Amniotic epithelial cell (primary cell): ENCODE measurements at regions not wholly inside any gene's neighbourhood (a gene's known extent, or its start where the extent isn't known, plus 50 kb on each side); places are given as distances from the start of the nearest gene placed in this dataset.

Source experiments
- DNase-seq: peaks from one replicate; pipeline ENCODE4 v3.0.0-alpha.2; 2010; ENCODE audit warnings: low read depth

DNA sequence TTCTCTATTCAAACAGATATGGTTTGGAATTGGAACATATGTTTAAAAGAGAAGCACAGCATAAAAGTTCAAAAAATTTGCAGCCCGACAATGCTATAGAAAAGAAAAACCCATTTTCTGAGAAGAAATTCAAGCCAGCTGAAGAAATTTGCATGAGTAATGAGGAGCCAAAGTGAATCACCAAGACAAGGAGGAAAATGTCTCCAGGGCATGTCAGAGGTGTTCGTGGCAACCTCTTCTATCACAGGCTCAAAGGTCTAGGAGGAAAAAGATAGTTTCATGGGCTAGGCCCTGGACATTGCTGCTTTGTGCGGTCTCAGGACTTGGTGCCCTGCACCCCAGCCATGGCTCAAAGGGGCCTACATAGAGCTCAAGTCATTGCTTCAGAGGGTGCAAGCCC is 134.8 kb upstream of the ADAMTS16 start:
- DNase-seq = no peak

DNA sequence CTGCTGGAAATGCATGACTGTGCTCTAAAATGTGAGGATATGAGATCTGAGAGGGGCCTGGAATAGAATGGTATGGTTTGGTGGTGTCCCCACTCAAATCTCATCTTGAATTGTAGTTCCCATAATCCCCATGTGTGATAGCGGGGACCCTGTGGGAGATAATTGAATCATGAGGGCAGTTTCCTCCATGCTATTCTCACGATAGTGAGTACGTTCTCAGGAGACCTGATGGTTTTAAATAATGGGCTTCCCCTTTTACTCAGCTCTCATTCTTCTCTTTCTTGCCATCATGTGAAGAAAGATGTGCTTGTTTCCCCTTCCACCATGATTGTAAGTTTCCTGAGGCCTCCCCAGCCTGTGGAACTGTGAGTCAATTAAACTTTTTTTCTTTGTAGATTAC is 133.6 kb upstream of the ADAMTS16 start:
- DNase-seq = no peak

DNA sequence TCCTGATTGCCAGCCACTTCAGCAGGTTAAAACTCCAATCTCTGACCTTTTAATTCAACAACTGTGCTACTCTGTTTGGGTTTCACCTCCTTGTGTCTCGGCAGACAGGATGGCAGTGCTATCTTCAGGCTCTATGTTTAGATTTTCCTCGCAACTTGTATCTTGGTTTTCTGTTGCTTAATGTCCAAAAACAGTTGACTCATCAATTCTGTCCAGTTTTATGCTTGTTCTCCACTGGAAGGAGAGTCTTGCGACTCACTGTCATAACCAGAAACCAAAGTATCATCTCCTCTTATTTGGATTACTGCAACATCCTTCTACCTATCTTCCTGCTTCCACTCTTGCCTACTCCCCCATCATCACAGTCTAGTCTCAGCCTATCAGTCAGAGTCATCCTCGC is 130.9 kb upstream of the ADAMTS16 start:
- DNase-seq = no peak

DNA sequence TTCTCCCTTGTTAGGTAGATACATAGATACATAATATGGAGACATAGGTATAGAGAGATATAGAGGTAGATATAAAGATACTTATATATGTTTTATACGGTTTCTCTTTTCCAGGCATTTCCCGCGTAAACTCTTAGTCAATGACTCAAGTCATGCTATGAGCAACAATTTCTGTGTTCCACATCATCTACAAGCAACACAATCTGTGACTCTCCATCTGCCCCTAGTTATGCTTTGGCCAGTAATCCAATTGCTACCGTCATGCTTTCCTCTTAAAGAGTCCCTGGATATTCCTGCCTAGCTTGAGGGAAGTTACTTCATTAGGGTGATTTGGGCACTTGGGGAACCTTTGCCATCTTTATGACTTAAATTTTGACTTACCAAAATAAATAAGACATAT is 129.0 kb upstream of the ADAMTS16 start:
- no peak for DNase-seq

DNA sequence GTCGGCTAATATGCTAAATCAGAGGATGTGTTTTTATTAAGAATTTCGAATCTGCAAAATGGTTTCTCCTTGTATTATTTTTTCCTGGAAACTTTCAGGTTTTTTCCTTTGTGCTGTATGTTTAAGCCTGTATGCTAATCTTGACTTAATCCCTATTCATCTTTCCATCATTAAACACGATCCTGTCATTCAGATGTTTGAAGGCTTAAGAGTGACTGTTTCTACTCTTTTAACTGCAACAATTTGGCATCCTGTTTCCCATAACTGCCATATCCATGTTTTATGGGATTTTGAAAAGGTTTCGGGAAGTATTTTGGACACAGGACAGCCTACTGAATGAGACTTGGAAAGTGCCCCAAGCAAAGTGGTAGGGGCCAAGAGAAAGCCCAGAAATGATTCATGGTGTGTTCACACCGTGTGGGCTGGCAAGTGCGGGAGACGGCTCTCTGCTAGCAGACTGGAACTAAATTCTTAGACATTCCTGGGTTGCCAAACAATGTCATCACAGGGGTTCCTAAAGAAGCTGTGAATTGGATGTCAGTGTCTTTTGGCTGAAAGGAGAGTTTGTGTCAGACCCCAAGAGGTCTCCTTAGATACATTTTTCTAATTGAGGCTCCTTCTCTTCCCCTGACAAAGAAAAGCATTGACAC is 125.4 kb upstream of the ADAMTS16 start:
- DNase-seq = no peak

DNA sequence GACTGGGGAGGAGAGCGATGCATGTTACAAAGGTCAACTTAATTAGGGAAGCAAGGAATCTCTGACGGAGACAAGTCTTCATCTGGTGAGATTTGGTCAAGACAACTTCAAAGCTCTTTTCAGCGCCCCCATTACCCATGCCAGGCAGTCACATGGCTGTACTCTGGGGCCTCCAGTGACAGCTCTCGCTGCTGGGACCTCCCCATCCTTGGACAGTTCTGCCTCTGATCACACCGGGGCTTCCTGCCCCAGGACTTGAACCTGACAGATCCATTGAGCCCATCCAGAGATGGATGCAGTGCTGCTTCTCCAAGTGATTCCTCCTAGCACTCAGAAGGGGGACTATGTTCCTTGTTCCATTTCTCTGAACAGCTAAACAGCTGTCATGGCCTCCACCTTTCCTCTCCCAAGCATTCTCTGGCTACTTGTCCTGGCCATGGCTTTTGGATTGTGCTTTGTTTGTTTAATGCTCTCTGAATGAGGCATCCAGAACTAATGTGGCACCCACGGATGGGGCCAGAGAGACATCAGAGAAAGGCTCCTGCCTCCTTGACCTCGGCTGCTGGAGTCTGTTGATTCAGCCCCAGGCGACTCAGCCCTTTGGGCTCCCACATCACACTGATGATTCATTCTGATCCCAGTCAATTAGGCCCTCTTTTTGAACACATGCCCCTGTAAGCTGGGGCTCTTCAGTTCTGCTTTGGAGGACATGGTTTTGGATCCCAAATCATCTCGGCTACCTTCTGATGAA is 122.1 kb upstream of the ADAMTS16 start:
- DNase-seq = no peak

DNA sequence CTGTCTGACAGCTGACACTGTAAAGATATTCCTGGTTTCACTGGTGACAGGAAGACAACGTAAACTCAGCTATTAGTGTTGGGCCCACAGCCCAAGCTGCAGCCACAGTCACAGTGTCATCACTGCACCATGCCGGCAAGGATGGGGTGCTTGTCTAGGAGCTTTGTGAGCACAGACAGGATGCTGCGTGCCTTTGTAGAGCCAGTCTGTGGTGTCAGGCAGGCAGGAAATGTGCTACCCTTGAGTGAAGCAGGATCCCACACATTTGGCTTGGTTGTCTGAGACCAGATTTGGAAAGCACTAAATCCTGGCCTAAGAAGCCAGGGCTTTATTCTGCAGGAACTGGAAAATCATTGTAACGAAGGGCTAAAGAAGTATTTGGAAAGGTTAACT is 121.6 kb upstream of the ADAMTS16 start:
- DNase-seq = no peak

DNA sequence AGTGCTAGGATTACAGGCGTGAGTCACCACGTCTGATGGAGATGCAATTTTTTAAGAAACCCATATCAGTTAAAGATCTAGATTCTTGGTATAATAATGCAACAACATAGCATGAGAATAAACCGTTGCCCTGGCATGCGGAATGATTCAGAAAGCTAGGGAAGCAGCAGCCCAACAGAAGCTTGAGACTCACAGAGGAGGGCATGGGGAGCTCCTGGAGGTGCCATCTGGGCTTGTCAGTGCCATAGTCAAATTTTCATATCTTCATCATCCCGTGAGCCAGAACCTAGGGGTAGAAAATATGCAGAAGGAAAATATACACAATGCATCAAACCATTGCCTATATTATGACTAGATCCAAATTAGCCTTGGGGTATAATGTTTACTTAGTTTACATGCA is 118.7 kb upstream of the ADAMTS16 start:
- no peak for DNase-seq

DNA sequence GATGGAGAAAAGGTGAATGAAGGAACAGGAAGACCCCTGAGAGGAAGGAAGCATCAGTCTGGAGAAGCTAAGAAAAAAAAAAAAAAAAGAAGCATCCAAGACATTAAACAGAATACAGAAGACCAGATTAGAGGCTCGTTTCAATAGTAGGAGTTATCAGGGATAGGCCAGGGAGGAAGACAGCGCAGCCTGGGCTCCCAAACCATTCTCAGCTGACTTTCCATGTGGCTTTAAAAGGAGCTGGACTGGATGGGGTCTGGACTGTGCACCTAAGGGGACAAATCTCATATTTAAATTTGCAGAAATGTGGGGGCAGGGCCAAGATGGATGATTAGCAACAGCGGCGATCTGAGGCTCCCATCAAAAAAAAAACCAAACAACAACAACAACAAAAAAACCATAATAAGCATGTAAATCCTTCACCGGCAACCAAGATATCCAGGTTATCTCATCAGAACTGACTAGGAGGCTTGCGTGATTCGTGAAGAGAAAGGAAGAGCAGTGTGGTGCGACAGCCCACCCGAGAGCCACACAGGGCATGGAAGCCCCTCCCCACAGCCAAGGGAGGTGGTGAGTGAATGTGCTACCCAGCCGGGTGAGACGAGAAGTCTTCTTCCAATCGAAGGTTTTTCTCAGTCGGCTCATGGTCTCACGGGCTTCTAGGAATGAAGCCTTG is 114.9 kb upstream of the ADAMTS16 start:
- no peak for DNase-seq

DNA sequence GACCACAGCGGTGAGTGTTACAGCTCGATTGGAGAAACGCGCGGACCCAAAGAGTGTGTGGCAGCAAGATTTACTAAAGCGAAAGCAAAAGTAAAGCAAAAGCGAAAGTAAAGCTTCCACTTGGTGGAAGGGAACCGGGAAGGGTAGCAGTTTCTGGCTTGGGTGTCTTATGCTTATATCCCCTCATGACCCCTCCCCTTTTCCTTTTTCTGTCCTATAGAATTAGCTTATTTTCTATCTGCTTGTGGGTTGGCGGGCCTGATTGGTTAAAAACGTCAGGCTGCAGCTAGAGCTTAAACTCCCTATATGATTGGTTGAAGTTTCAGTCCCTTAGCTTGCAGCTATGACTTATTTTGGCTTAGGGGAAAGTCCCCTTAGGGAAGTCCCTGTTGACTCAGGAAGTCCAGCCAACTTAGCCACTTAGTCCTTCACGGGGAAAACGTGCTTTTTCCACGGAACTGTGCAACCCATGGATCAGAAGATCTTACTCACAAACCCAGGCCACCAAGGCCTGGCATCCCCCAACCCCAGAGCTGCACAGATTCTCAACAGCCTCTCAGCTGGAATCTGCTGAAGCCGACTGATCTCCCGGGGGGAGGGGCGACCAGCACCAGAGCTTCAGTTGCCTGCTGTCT is 114.2 kb upstream of the ADAMTS16 start:
- no peak for DNase-seq

DNA sequence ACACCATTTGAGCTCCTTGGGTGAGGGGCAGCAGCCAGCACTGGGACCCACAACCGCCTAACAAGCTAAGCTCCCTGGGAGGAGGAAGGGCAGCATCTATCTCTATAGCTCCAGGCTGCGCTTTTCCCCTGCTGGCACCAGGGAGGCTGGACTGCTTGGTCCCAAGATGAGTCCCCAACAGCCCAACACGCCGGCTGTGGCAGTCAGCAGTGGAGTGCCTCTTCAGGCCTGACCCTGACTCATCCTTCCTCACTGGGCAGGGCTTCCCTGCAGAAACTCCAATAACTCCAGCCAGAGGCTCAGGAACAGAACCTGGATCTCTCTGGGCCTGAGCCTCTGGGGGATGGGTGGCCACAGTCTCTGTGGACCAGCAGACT is 113.7 kb upstream of the ADAMTS16 start:
- DNase-seq = no peak

DNA sequence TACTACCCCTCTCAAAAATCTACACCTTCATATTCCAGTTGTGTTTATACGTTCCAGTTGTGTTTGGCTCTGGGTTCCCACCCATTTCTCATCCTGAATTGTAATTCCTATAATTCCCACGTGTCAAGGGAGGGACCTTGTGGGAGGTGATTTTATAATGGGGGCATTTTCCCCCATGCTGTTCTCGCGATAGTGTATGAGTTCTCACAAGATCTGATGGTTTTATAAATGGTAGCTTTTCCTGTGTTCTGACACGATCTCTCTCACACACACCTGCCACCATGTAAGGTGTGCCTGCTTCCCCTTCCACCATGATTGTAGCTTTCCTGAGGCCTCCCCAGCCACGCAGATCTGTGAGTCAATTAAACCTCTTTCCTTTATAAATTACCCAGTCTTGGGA is 108.5 kb upstream of the ADAMTS16 start:
- DNase-seq = no peak

DNA sequence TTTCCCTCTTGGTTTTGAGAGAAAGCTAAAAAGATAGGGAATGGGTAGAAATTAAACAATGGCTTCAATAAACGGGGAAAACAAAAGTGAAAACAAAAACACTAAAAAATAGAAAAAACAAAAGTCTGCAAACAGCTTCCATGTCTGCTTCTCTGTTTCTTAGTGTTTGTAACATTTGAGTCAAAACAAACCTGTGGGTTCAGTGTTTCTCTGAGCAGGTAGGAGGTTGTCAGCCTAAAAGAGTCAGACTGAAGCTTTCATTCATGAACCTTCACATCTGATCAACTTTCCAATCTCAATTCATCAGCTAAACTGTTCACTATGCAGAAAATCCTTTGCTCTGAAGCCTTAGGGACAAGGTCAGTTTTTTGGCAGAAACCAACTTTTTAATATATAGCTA is 102.5 kb upstream of the ADAMTS16 start:
- DNase-seq = no peak

DNA sequence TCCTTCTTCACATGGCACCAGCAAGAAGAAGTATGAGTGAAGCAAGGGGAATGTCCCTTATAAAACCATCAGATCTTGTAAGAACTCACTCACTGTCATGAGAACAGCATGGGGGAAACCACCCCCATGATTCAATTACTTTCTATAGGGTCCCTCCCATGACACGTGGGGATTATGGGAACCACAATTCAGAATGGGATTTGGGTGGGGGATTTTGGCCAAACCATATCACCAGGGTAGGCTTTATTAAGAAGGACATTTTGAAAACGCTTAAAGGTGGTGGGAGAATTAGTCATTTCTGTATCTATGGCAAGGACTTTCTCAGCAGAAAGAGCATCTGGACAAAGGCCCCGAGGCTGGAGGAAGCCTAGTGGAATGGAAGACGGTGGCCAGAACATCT is 100.2 kb upstream of the ADAMTS16 start:
- DNase-seq = no peak

DNA sequence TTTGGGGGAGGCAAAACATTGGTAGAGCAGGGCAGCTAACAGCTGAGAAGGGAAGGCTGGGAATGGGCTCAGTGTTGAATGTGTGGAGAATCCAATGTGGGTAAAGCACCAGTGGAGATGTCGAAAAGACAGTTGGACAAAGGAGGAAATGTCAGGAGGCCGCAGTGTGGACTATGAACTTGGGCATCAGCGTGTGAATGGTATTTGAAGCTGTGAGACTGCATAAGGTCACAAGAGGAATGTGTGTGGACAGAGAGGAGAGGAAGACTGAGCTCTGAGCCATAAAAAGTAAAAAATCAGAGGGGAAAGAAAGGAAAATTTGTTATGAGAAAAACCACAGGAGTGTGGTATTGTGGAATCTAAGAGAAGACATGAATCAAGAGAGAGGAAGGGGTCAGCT is 99.4 kb upstream of the ADAMTS16 start:
- DNase-seq = no peak

DNA sequence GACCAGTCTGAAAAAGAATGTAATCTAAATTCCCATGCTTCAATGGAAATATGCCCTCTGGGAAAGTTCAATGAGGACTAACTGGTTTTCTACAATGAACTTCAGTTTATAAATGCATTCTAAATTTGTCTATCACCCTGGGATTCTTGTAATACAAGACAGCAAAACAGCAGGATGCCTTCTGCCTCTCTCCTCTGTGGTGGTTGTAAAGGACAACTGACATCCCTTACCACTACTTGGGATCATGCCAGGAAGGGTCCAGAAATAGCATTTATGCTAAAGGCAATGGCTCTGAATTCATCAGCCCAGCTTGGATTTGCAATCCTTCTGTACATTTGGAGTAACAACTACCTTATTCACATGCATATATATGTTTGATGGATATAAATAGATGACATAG is 97.3 kb upstream of the ADAMTS16 start:
- no peak for DNase-seq

DNA sequence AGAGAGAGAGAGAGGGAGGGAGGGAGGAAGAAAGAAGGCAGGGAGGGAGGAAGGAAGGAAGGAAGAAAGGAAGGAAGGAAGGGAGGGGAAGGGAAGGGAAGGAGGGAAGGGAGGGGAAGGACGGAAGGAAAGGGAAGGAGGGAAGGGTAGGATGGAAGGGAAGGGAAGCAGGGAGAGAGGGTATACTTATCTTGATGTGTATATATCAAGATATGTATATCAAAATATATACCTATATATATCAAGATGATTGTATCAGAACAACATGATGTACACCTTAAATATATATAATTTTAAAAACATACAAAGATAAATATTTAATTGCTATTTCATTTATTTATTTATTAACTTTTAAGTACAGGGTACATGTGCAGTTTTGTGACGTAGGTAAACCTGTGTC is 96.8 kb upstream of the ADAMTS16 start:
- DNase-seq = no peak

DNA sequence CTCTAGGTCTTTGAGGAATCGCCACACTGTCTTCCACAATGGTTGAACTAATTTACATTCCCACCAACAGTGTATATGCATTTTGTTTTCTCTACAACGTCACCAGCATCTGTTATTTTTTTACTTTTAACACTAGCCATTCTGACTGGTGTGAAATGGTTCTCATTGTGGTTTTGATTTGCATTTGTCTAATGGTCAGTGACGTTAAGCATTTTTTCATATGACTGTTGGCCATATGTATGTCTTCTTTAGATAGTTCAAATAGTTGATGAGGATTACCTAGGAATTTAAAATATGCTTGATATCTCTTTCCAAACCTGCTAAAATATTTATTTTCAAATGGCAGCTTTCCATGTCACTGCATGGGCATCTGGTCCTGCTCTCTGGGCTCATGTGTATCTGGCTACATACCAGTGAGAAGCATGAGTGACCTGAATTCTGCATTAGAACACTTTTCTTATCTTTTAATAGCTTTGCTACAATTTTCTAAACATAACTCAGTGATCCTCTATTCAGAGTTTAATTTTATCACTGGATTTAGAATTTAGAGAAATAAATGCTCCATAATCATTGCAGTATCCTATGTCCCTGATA is 95.8 kb upstream of the ADAMTS16 start:
- DNase-seq = no peak

DNA sequence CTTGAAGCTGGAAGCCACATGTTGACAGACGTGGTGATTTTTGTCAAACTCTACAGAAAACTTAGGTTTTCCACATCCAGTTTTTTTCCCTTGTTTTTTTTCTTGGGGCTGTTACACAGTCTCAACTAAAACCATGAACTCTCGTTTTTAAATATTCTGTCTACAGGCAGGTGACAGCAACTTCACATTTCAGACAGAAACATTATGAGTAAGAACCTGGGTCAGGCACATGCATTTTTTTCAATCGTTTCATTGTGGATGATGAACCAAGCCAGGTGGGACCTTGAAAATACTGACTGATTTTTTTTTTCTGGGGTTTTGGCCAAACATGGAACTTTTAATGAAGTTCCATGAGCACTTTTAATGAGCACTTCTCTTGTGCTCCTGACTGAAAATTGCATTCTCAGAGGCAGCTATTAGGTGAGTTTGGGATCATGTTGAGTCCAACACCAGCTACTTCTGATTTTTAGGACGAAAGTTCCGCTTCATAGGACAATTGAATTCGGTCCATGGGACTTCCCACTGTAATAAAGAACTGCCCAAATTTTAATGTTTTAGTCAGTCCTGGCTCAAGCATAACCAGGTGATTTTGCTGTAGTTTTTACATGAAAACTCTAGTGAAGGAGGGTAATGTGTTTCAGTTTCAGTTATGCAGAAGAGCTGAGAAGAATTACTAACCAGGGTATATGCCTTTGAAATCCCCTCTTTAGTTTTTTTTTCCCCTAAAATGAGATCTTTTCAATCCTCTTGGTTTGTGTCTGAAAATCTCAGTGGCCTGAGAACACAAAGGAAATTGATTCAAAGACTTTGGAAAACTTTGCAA is 93.2 kb upstream of the ADAMTS16 start:
- DNase-seq = no peak

DNA sequence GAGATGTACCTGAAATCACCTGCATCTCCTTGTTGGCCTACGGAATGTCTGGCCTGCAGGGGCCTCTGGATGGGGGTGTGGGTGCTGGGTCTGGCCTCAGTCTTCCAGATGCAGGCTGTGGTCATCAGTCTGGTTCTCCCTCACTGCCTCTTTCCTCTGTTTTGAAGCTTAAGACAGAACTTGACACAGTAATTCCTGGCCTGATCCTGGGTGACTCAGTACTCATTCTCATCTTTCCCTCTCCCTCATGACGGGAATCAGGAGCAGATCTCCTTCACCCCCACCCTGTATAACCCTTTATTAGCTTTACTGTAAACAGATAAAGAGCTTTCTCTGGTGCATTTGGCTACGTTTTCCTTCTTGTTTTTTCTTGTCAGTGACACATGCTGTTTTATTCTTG is 89.3 kb upstream of the ADAMTS16 start:
- no peak for DNase-seq

DNA sequence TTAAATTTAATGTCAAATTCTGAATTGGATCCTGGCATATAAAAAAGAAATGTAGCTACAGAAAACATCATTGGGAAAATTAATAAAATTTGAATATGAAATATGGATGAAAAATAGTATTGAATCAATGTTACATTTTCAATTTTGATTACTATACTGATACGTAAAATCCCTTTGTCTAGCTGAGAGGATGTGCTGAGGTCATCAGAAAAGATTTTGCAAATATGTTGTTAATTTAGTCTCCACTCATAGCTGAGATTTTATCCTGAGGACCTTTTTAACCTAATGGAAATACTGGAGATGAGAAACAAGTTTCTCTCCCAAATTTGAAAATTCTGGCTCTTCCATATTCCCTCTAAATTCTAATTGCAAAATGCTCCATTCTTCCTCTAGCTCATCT is 84.4 kb upstream of the ADAMTS16 start:
- DNase-seq = no peak

DNA sequence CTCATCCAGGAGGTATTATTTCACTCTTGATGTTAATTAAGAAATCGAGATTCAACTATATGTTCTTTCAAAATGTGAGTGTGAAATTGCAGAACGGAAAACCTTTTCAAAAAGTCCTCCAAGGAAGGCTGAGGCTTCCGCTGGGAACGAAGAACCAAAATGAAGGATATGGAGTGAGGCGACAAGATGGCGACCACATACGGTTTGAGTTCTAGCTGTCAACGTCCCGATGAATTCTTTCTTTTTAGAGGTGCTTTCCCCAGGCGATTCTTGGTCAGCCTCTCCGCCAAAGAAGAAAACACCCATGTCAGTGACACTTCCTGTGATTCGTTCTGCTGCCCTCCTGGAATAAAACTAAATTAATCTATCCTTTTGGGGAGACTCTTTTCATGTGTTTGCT is 78.3 kb upstream of the ADAMTS16 start:
- no peak for DNase-seq
